ENCODE measurements at regions not wholly inside any gene's neighbourhood (a gene's known extent, or its start where the extent isn't known, plus 50 kb on each side); places are given as distances from the start of the nearest gene placed in this dataset.

GRCh38 chr2:120681181-120681580, 54.5 kb upstream of the GLI2 start:
- in situ Hi-C loops (cut with HindIII; ENCODE audit: low sequenced_read_pairs): loop anchor here (25.0 kb wide), 1 partner anchor 381 kb away; no protein-coding TSS in a partner anchor
- TF ChIP-seq CTCF (IDR thresholded peaks at IDR 0.05; ENCODE audit: low read depth, low read length): no peak
- H3K4me3 ChIP-seq (ENCODE audit: low read depth, low read length): no peak overlapping the region
- no peak for DNase-seq (ENCODE audit: low read depth, low spot score)

DNA sequence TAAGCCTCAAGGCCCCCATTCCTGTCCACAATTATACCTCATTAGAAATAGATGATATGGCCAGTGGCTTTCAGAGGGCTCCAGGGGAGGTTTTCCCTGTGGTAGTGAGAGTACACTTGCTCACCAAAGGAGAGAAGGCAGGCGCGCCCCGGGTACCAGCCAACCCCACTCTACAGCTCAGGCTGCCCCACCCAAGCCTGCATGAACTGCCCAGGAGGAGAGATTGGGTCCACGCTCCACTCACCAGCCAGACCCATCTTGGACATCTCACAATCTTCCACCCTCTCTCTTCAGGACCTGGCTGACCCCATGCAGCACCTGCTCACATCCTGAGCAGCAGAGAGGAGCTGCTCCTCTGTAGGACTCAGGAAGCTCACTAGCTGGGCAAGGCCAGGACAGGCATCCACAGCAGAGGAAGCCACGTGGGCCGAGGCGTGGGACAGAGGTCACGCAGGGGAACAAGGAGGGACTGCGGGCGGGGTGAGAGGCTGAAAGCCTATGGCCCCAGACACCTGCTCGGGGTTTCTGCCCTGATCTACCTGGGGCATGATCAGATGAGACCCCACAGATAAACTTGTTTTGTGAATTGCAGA, 53.9 kb upstream of the GLI2 start:
- in situ Hi-C loops (cut with HindIII; ENCODE audit: low sequenced_read_pairs): loop anchor here (25.0 kb wide), 1 partner anchor 381 kb away; no protein-coding TSS in a partner anchor
- H3K4me3 ChIP-seq (ENCODE audit: low read depth, low read length): no peak overlapping the region
- no peak for TF ChIP-seq CTCF (IDR thresholded peaks at IDR 0.05; ENCODE audit: low read depth, low read length)
- DNase-seq (ENCODE audit: low read depth, low spot score): no peak

GRCh38 chr2:120682654-120683053, 53.0 kb upstream of the GLI2 start:
- DNase-seq (ENCODE audit: low read depth, low spot score): no peak
- in situ Hi-C loops (cut with HindIII; ENCODE audit: low sequenced_read_pairs): loop anchor here (25.0 kb wide), 1 partner anchor 380 kb away; no protein-coding TSS in a partner anchor
- H3K4me3 ChIP-seq (ENCODE audit: low read depth, low read length): no peak overlapping the region
- TF ChIP-seq CTCF (IDR thresholded peaks at IDR 0.05; ENCODE audit: low read depth, low read length): no peak

DNA sequence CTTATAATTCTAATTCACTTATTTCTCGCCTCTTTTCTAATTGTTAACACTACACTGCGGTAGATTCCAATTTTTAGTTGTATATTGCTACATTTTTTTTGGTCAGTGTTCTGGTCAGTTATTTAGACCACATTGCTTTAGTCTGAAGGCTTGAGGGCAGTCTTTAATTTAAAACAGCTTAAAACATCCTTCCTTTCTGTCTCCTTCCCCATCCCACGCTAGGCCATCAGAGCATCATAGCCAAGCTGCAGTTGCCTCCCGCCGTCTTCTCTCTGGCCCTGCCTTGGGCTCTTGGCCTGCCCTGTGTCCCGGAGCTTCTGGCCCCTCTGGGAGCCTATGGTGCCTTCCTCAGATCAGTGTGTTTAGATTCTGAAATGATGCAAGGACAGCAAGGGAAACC, 52.6 kb upstream of the GLI2 start:
- no peak for TF ChIP-seq CTCF (IDR thresholded peaks at IDR 0.05; ENCODE audit: low read depth, low read length)
- in situ Hi-C loops (cut with HindIII; ENCODE audit: low sequenced_read_pairs): loop anchor here (25.0 kb wide), 1 partner anchor 379 kb away; no protein-coding TSS in a partner anchor
- H3K4me3 ChIP-seq (ENCODE audit: low read depth, low read length): no peak overlapping the region
- no peak for DNase-seq (ENCODE audit: low read depth, low spot score)

DNA sequence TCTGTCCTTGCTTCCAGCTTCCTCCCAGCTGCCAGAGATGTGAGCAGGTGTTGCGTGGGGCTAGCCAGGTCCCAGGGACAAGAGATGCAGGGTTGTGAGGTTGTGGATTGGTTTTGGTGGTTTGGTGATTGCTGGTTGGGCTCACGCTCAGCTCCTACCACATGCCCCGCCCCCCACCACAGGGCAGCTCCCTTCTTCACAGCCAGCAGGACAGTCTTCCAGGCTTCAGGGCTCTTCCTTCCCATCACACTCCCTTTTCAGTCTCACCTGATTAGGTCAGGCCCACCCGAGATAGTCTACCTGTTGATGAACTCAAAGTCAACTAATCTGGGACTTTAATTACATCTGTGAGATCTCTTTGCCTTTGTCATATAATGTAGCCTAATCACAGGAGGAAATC, 52.0 kb upstream of the GLI2 start:
- in situ Hi-C loops (cut with HindIII; ENCODE audit: low sequenced_read_pairs): loop anchor here (25.0 kb wide), 1 partner anchor 379 kb away; no protein-coding TSS in a partner anchor
- no peak for DNase-seq (ENCODE audit: low read depth, low spot score)
- H3K4me3 ChIP-seq (ENCODE audit: low read depth, low read length): no peak overlapping the region
- no peak for TF ChIP-seq CTCF (IDR thresholded peaks at IDR 0.05; ENCODE audit: low read depth, low read length)

DNA sequence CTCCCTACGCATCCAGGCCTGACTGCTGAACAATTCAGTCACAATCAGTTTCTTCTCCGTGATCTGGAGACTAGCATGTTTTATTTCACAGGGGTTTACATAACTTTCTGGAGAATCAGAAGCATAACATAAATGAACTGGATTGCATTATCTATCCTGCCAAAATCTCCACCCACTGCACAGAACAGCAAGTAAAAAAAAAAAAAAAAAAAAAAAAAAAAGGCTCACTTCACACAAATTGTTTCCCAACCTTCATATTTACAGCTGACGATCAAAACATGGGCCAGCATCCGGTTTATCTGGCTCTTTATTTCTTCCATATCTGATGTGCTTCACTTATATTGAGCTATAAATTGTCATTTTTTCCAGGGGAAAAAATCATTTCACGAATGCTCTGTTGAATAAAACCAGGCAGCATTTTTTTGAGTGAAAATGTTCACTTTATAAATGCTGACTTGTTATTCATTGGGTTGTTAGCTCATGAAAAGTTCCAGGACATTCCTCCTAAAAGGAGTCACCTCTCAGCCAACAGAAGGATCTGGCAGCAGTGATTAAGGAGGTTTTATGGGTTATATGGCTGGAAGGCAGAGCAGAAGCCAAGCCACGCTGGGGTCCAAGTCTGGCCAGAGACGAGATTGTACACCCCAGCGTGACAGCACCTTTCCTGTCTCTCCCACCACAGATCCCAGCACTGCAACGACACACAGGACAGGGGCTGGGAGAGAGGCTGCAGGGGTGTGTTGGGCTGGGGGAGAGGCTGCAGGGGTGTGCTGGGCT, 51.2 kb upstream of the GLI2 start:
- in situ Hi-C loops (cut with HindIII; ENCODE audit: low sequenced_read_pairs): loop anchor here (25.0 kb wide), 1 partner anchor 378 kb away; no protein-coding TSS in a partner anchor
- no peak overlapping the region for H3K4me3 ChIP-seq (ENCODE audit: low read depth, low read length)
- peak; percentile 18 for DNase-seq (ENCODE audit: low read depth, low spot score)
- no peak for TF ChIP-seq CTCF (IDR thresholded peaks at IDR 0.05; ENCODE audit: low read depth, low read length)

All from astrocyte of the spinal cord (primary cell).